ENCODE measurements at regions not wholly inside any gene's neighbourhood (a gene's known extent, or its start where the extent isn't known, plus 50 kb on each side); places are given as distances from the start of the nearest gene placed in this dataset.

DNA sequence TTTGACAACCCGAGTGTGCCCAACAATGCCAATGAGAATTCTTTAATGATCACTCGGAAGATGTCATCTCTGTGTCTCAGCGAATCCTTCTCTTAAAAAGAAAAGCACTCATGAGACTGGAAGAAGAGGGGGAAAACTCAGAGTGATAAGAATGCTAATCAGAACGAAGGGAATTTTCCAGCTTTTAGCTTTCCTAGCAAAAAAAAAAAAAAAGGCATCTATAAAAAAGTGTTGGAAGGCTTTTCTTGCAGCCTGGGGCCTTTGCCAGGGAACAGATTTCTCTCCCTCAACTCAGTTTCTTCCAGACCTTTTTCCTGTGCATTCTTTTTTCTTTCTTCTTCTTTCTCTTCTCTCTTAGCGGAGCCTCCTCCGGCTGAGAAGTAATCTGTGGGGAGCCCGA, 80.5 kb upstream of the NEO1 start:
- TF ChIP-seq, protein P1, sequence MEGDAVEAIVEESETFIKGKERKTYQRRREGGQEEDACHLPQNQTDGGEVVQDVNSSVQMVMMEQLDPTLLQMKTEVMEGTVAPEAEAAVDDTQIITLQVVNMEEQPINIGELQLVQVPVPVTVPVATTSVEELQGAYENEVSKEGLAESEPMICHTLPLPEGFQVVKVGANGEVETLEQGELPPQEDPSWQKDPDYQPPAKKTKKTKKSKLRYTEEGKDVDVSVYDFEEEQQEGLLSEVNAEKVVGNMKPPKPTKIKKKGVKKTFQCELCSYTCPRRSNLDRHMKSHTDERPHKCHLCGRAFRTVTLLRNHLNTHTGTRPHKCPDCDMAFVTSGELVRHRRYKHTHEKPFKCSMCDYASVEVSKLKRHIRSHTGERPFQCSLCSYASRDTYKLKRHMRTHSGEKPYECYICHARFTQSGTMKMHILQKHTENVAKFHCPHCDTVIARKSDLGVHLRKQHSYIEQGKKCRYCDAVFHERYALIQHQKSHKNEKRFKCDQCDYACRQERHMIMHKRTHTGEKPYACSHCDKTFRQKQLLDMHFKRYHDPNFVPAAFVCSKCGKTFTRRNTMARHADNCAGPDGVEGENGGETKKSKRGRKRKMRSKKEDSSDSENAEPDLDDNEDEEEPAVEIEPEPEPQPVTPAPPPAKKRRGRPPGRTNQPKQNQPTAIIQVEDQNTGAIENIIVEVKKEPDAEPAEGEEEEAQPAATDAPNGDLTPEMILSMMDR (IDR thresholded peaks at IDR 0.05): no peak
- no peak for TF ChIP-seq EZH2 (IDR thresholded peaks at IDR 0.05; ENCODE audit: borderline replicate concordance, insufficient read depth, low read depth, low read length, poor library complexity, severe bottlenecking)

Data from B cell (primary cell).